CD14-positive monocyte (primary cell): ENCODE measurements at regions not wholly inside any gene's neighbourhood (a gene's known extent, or its start where the extent isn't known, plus 50 kb on each side); places are given as distances from the start of the nearest gene placed in this dataset.

Source experiments
- DNase-seq, 3 donors: peaks; one replicate each; pipeline ENCODE4 v3.0.0-alpha.2; 2011 to 2022
- H2AFZ ChIP-seq: 2 replicates; pipeline ENCODE4 v1.6.0; 2012; ENCODE audit warnings: mild to moderate bottlenecking, low read depth, low read length, inconsistent platforms; ENCODE audit not compliant: insufficient read depth, poor library complexity, severe bottlenecking
- H3K27ac ChIP-seq, 2 donors: 1 replicate in 1 of 2; 2 replicates in 1 of 2; pipeline ENCODE4 v1.5.1; 2012 to 2013; ENCODE audit warnings: low read length in 2 of 2, control low read depth in 1 of 2, inconsistent platforms in 1 of 2, low read depth in 1 of 2, mild to moderate bottlenecking in 1 of 2
- H3K27me3 ChIP-seq, 2 donors: one replicate each; pipeline versions ENCODE4 v1.6.0 to v1.6.1; 2011 to 2013; ENCODE audit warnings: low read length in 2 of 2; ENCODE audit not compliant: control insufficient read depth in 2 of 2, insufficient read depth in 2 of 2
- H3K36me3 ChIP-seq, 2 donors: replicated peaks in 1 of 2; 1 replicate in 1 of 2; 2 replicates in 1 of 2; pipeline versions ENCODE4 v1.5.1 to v1.6.1; 2012 to 2013; ENCODE audit warnings: low read length in 2 of 2, control low read depth in 1 of 2, inconsistent platforms in 1 of 2, mild to moderate bottlenecking in 1 of 2; ENCODE audit not compliant: insufficient read depth in 2 of 2, control insufficient read depth in 1 of 2
- H3K4me1 ChIP-seq, 2 donors: 1 replicate in 1 of 2; 2 replicates in 1 of 2; pipeline versions ENCODE4 v1.5.1 to v1.6.1; 2012 to 2013; ENCODE audit warnings: low read length in 2 of 2, control low read depth in 1 of 2, inconsistent platforms in 1 of 2, mild to moderate bottlenecking in 1 of 2, moderate library complexity in 1 of 2; ENCODE audit not compliant: insufficient read depth in 2 of 2, control insufficient read depth in 1 of 2
- H3K4me2 ChIP-seq: replicated peaks from 2 replicates; pipeline ENCODE3; 2012; ENCODE audit warnings: low read length, moderate library complexity, mild to moderate bottlenecking; ENCODE audit not compliant: poor library complexity, severe bottlenecking; ENCODE audit errors: extremely low read depth
- H3K4me3 ChIP-seq, 3 experiments: fragments of 200-600 bp in 1 of 3; sonication (generic) in 1 of 3; replicated peaks in 1 of 3; 1 replicate in 2 of 3; 2 replicates in 1 of 3; pipeline ENCODE4 v1.5.1; 2011 to 2013; ENCODE audit warnings: low read length in 3 of 3, mild to moderate bottlenecking in 3 of 3, control low read depth in 2 of 3, low read depth in 2 of 3, inconsistent platforms in 1 of 3, moderate library complexity in 1 of 3
- H3K79me2 ChIP-seq: 2 replicates; pipeline ENCODE4 v1.6.0; 2012; ENCODE audit warnings: mild to moderate bottlenecking, control low read depth, inconsistent platforms, low read length, moderate library complexity; ENCODE audit not compliant: insufficient read depth
- H3K9ac ChIP-seq: 2 replicates; pipeline ENCODE4 v1.6.0; 2017; ENCODE audit warnings: low read length, mild to moderate bottlenecking; ENCODE audit not compliant: insufficient read depth, poor library complexity, severe bottlenecking
- H3K9me3 ChIP-seq, 2 donors: replicated peaks in 1 of 2; 1 replicate in 1 of 2; 2 replicates in 1 of 2; pipeline versions ENCODE4 v1.5.1 to v1.6.1; 2012 to 2013; ENCODE audit warnings: low read length in 2 of 2, control low read depth in 1 of 2; ENCODE audit not compliant: control insufficient read depth in 1 of 2, insufficient read depth in 1 of 2
- H4K20me1 ChIP-seq: 2 replicates; pipeline ENCODE4 v1.6.0; 2012; ENCODE audit warnings: mild to moderate bottlenecking, low read length, control low read depth, moderate library complexity; ENCODE audit not compliant: insufficient read depth
- H3K27ac Mint-ChIP-seq, 7 donors: one replicate each; pipeline ENCODE4 v1.8.0; 2020; ENCODE audit warnings: mild to moderate bottlenecking in 7 of 7, mixed read lengths in 7 of 7, moderate library complexity in 6 of 7, inconsistent platforms in 2 of 7
- H3K27me3 Mint-ChIP-seq, 3 donors: one replicate each; pipeline ENCODE4 v1.8.0; 2021 to 2022; ENCODE audit warnings: low read depth in 3 of 3, mild to moderate bottlenecking in 3 of 3, mixed read lengths in 3 of 3, moderate library complexity in 3 of 3, inconsistent platforms in 1 of 3
- H3K36me3 Mint-ChIP-seq, 2 donors: one replicate each; pipeline ENCODE4 v1.8.0; 2020; ENCODE audit warnings: mixed read lengths in 2 of 2, inconsistent platforms in 1 of 2, mild to moderate bottlenecking in 1 of 2
- H3K4me1 Mint-ChIP-seq: one replicate; pipeline ENCODE4 v1.8.0; 2020; ENCODE audit warnings: mild to moderate bottlenecking, mixed read lengths
- H3K4me3 Mint-ChIP-seq, 2 donors: one replicate each; pipeline ENCODE4 v1.8.0; 2020; ENCODE audit warnings: mild to moderate bottlenecking in 2 of 2, mixed read lengths in 2 of 2, moderate library complexity in 1 of 2
- H3K9me3 Mint-ChIP-seq, 7 donors: one replicate each; pipeline ENCODE4 v1.8.0; 2020 to 2022; ENCODE audit warnings: mixed read lengths in 7 of 7, mild to moderate bottlenecking in 6 of 7, moderate library complexity in 6 of 7, inconsistent platforms in 2 of 7
- CTCF ChIP-seq: fragments of 200-600 bp; IDR thresholded peaks from one replicate; pipeline ENCODE4 v1.8.0; 2022; ENCODE audit warnings: antibody characterized with exemption, mild to moderate bottlenecking
- WGBS: methylation state at CpG from one replicate; pipeline ENCODE4 v1.1.5; 2013; ENCODE audit warnings: missing lambda C conversion rate; ENCODE audit not compliant: insufficient coverage; 5-methylcytosine and 5-hydroxymethylcytosine counted together
- intact Hi-C, 2 donors: fragments of 100-400 bp; cut with micrococcal nuclease; formaldehyde crosslinking; loops; one replicate each; pipeline versions ENCODE4 v1.15.0 to v1.15.1; 2023

GRCh38 chr12:116433249-116433648, 125.9 kb upstream of the MAP1LC3B2 start:
- no peak overlapping the region for H2AFZ ChIP-seq
- H3K4me2 ChIP-seq: no peak overlapping the region
- Mint-ChIP-seq H3K4me3 (no peak overlapping the region), H3K4me1 (peaks cover 20% of the 10 kb centered on the region), H3K36me3 (no peaks in the 10 kb centered on the region), H3K27me3 (peaks cover 3 to 5% (median 4%) of the 10 kb centered on the region in 3 donors), H3K27ac (no peak overlapping the region), H3K9me3 (peaks cover 0 to 11% (median 6%) of the 10 kb centered on the region in 7 donors)
- H3K9me3 ChIP-seq: peaks cover 0 to 5% of the 10 kb centered on the region in 2 donors
- intact Hi-C loops: no loop called here
- no peak overlapping the region for H3K9ac ChIP-seq
- no peaks in the 10 kb centered on the region for H4K20me1 ChIP-seq
- peaks cover 11 to 12% of the 10 kb centered on the region in 2 donors for H3K4me1 ChIP-seq
- H3K27ac ChIP-seq: no peak overlapping the region
- no peaks in the 10 kb centered on the region for H3K36me3 ChIP-seq
- H3K27me3 ChIP-seq: no peaks in the 10 kb centered on the region
- H3K79me2 ChIP-seq: no peaks in the 10 kb centered on the region
- no peak overlapping the region for H3K4me3 ChIP-seq
- no peak for TF ChIP-seq CTCF
- no peak for DNase-seq
- WGBS: 48% methylated on average over 3 of the region's 5 CpGs

- Histone ChIP-seq H3K9ac (no peak overlapping the region), H2AFZ (peak overlapping the region; percentile 72), H3K27me3 (no peaks in the 10 kb centered on the region), H3K4me3 (peak overlapping the region in 1 of 3 experiments; percentile 28), H3K36me3 (no peaks in the 10 kb centered on the region), H3K4me2 (peak overlapping the region; percentile 40), H3K4me1 (peaks cover 11 to 12% of the 10 kb centered on the region in 2 donors), H4K20me1 (no peaks in the 10 kb centered on the region), H3K79me2 (no peaks in the 10 kb centered on the region), H3K27ac (no peak overlapping the region), H3K9me3 (peaks cover 0 to 5% of the 10 kb centered on the region in 2 donors)
- 53% methylated on average over 8 of the region's 17 CpGs for WGBS
- Mint-ChIP-seq H3K9me3 (peaks cover 0 to 11% (median 6%) of the 10 kb centered on the region in 7 donors), H3K27me3 (peaks cover 0 to 4% (median 3%) of the 10 kb centered on the region in 3 donors), H3K27ac (peak overlapping the region in 5 of 7 donors; percentile 4 to 71 (median 46)), H3K4me1 (peaks cover 20% of the 10 kb centered on the region), H3K4me3 (peak overlapping the region; percentile 20 to 82), H3K36me3 (no peaks in the 10 kb centered on the region)
- TF ChIP-seq CTCF: no peak
- intact Hi-C loops: no loop called here
- DNase-seq: peak in 2 of 3 donors; percentile 31 to 60
Observed at GRCh38 chr12:116434155-116435011, 124.8 kb upstream of the MAP1LC3B2 start.
